BE2C (cell line): ENCODE measurements at regions not wholly inside any gene's neighbourhood (a gene's known extent, or its start where the extent isn't known, plus 50 kb on each side); places are given as distances from the start of the nearest gene placed in this dataset.

ENCODE experiments used
- DNase-seq: peaks from one replicate; pipeline ENCODE4 v3.0.0-alpha.2; 2020
- H3K27me3 ChIP-seq: fragments of 250-450 bp; sonication (Bioruptor Pico); 2 replicates; pipeline ENCODE4 v1.5.1; 2020; ENCODE audit warnings: mild to moderate bottlenecking
- H3K36me3 ChIP-seq: fragments of 250-450 bp; sonication (Bioruptor Pico); 2 replicates; pipeline ENCODE4 v1.5.1; 2020; ENCODE audit warnings: mild to moderate bottlenecking
- H3K4me1 ChIP-seq: fragments of 250-450 bp; sonication (Bioruptor Pico); 2 replicates; pipeline ENCODE4 v1.5.1; 2020
- H3K4me3 ChIP-seq: 2 replicates; pipeline ENCODE4 v1.5.1; 2011; ENCODE audit warnings: low read depth, low read length
- H3K9me3 ChIP-seq: fragments of 250-450 bp; sonication (Bioruptor Pico); 2 replicates; pipeline ENCODE4 v1.5.1; 2020
- TF ChIP-seq, protein P1 (sequence below): IDR thresholded peaks from 2 replicates; pipeline ENCODE4 v1.5.1; 2012; ENCODE audit warnings: mild to moderate bottlenecking, low read depth, low read length

DNA sequence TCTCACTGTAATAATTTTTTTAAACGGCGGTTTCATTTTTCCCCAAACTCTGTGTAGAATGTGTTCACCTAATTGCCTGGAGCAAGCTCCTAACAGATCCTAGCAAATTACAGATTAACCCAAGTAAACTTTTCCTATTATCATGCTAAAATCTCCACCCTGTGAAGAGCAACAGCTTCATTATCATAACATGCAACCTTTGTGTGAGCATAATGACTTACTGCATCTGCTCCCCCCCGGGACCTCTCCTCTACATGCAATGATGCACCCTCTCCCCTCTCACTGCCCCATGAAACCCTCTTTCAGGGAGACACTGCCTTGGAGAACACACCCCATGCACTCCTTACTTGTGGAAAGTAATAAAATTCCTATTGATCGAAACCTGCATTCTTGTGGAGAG lies 717.0 kb upstream of the TMPRSS15 start:
- TF ChIP-seq, protein P1, sequence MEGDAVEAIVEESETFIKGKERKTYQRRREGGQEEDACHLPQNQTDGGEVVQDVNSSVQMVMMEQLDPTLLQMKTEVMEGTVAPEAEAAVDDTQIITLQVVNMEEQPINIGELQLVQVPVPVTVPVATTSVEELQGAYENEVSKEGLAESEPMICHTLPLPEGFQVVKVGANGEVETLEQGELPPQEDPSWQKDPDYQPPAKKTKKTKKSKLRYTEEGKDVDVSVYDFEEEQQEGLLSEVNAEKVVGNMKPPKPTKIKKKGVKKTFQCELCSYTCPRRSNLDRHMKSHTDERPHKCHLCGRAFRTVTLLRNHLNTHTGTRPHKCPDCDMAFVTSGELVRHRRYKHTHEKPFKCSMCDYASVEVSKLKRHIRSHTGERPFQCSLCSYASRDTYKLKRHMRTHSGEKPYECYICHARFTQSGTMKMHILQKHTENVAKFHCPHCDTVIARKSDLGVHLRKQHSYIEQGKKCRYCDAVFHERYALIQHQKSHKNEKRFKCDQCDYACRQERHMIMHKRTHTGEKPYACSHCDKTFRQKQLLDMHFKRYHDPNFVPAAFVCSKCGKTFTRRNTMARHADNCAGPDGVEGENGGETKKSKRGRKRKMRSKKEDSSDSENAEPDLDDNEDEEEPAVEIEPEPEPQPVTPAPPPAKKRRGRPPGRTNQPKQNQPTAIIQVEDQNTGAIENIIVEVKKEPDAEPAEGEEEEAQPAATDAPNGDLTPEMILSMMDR = no peak
- Histone ChIP-seq H3K4me3 (no peak overlapping the region), H3K9me3 (no peaks in the 10 kb centered on the region), H3K36me3 (no peaks in the 10 kb centered on the region), H3K4me1 (peaks cover 11% of the 10 kb centered on the region), H3K27me3 (no peaks in the 10 kb centered on the region)
- no peak for DNase-seq

DNA sequence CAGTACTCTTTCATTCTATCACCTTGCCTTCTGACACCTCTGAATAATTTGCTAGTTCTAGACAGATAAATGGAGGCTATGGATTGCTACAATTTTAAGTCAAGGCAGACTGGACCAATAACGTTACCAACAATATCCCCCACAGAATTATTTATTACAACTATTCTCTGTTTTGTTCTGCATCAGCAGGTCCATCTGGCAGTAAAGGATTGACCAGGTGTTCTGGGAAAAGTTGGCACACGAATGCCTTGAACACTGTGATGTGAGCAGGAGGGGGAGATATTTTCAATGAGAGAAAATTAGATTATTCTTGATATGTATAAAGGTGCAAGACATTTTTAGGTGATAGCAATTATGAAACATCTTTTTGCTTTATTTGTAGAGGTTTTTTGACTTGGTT lies 718.8 kb upstream of the TMPRSS15 start:
- TF ChIP-seq, protein P1 = no peak
- Histone ChIP-seq H3K4me1 (peaks cover 11% of the 10 kb centered on the region), H3K27me3 (no peaks in the 10 kb centered on the region), H3K36me3 (no peaks in the 10 kb centered on the region), H3K4me3 (no peak overlapping the region), H3K9me3 (no peaks in the 10 kb centered on the region)
- peak; percentile 12 for DNase-seq

DNA sequence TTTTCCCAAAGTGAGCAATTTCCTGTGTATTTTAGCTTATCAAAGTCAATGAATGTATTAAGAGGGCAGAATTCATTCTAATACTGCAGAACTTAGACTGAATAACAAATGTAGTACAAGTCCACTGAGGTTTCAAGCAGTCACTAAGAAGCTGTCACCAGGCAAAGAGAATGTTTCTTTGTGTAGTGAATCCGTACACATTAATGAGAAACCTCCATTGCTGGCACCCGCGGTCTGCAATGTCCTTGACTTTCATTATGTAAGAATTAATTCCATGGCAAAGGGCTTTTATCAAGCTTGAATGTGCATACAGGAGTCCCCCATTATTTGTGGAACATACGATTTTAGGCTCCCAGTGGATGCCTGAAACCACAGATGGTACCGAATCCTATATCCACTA lies 719.5 kb upstream of the TMPRSS15 start:
- H3K9me3 ChIP-seq = no peaks in the 10 kb centered on the region
- TF ChIP-seq, protein P1 = no peak
- no peaks in the 10 kb centered on the region for H3K27me3 ChIP-seq
- H3K4me1 ChIP-seq = peaks cover 11% of the 10 kb centered on the region
- H3K4me3 ChIP-seq = 0 out of 2 replicates have a peak overlapping the region, but pooled peaks have one; percentile 7
- no peaks in the 10 kb centered on the region for H3K36me3 ChIP-seq
- DNase-seq = no peak

DNA sequence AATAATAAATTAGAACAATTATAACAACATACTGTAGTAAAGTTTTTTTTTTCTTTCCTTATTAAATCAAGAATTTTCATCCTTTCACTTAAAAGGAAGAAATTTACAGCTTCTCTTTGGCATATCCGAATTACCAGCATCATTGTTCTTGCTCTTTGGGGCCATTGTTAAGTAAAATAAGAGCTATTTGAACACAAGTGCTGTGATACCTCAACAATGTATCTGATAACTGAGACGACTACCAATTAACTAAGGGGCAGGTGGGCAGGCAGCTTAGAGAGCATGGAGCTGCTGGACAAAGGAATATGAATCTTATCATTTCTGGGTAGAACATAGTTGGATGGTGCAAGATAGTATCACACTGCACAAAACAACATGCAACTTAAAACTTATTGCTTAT lies 719.9 kb upstream of the TMPRSS15 start:
- no peaks in the 10 kb centered on the region for H3K27me3 ChIP-seq
- no peak overlapping the region for H3K4me3 ChIP-seq
- TF ChIP-seq, protein P1 = no peak
- no peaks in the 10 kb centered on the region for H3K9me3 ChIP-seq
- peaks cover 11% of the 10 kb centered on the region for H3K4me1 ChIP-seq
- no peaks in the 10 kb centered on the region for H3K36me3 ChIP-seq
- no peak for DNase-seq

DNA sequence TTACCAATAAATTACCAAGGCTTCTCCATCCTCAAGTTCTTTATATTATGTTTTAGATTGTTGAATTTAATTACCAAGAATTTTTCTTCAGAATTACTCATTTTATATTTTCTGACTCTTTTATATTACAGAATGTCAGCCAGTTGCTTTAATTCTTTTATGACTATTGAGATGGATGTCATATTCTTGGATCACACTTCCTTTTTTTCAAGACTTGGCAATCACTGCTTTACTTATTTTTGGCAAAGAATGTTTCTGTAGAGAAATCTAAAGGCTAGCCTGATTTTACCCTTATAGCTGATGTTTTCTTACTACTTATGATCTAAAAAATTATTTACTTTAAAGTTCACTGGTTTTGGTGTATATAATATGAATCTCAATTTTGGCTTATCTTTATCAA lies 721.1 kb upstream of the TMPRSS15 start:
- no peak overlapping the region for H3K4me3 ChIP-seq
- peaks cover 11% of the 10 kb centered on the region for H3K4me1 ChIP-seq
- no peaks in the 10 kb centered on the region for H3K9me3 ChIP-seq
- DNase-seq = no peak
- TF ChIP-seq, protein P1 = no peak
- no peaks in the 10 kb centered on the region for H3K27me3 ChIP-seq
- H3K36me3 ChIP-seq = no peaks in the 10 kb centered on the region

DNA sequence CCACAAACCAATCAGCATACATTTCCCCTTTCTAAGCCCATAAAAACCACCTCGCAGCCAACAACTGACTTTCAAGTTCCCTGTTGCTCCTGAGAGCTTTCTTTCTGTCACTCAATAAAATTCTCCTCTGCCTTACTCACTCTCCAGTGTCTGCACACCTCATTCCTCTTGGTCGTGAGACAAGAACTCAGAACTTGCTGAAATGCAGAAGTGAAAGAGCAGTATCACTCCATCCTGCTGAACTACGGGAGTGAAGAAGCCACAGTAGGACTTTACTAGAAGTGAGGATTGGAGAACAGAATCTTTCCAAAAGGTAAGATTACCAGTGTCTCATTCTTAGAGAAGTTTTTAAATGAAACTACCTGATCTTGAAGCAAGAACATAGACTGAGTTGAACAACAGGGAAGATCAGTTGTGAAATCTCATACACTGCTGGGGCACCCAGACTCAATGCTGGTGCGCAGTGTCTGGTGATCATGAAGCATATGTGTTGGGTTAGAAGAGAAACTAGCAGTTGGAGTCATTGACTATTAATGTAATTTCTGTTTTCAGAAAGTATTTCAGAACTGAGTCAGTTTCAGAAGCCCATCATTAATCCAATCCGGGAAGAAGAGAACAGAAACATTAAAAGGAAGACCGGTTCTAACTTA lies 726.9 kb upstream of the TMPRSS15 start:
- DNase-seq = no peak
- H3K27me3 ChIP-seq = no peaks in the 10 kb centered on the region
- no peaks in the 10 kb centered on the region for H3K36me3 ChIP-seq
- peaks cover 4% of the 10 kb centered on the region for H3K4me1 ChIP-seq
- H3K9me3 ChIP-seq = no peaks in the 10 kb centered on the region
- no peak overlapping the region for H3K4me3 ChIP-seq
- TF ChIP-seq, protein P1 = no peak
